IMR-90 (cell line): ENCODE measurements at regions not wholly inside any gene's neighbourhood (a gene's known extent, or its start where the extent isn't known, plus 50 kb on each side); places are given as distances from the start of the nearest gene placed in this dataset.

Experiments
- ATAC-seq: fragments of 200-7000 bp; cut with Tn5 transposase; 2 replicates; pipeline ENCODE4 v1.9.1; 2020; ENCODE audit warnings: low read depth, mild to moderate bottlenecking, moderate library complexity
- BruUV-seq: library from RNA; stranded (reverse); fragments of 400-500 nt; replicated peaks from 2 replicates; lab custom pipeline; 2021; lab: Mats Ljungman, UMichigan
- CTCF ChIA-PET: fragments of 300-600 bp; formaldehyde crosslinking; extraction: SDS; loops from one replicate; lab custom pipeline; 2021; ENCODE audit warnings: antibody characterized with exemption; lab: Yijun Ruan, JAX
- POLR2A ChIA-PET: fragments of 300-600 bp; sonication (Branson Sonifier 250); formaldehyde crosslinking; loops from one replicate; lab custom pipeline; 2022; ENCODE audit warnings: antibody characterized with exemption; ENCODE audit not compliant: unreplicated experiment; lab: Charles Lee
- DNase-seq: peaks from one replicate; pipeline ENCODE4 v3.0.0; 2013
- H2AFZ ChIP-seq: replicated peaks from 2 replicates; pipeline ENCODE3; 2013; ENCODE audit warnings: low read length, mild to moderate bottlenecking; ENCODE audit not compliant: poor library complexity
- H2AK5ac ChIP-seq: 2 replicates; pipeline ENCODE4 v1.6.1; 2013; ENCODE audit warnings: low read depth, low read length, inconsistent platforms
- H2AK9ac ChIP-seq: replicated peaks from 2 replicates; pipeline ENCODE3; 2013; ENCODE audit warnings: mild to moderate bottlenecking, low read depth, low read length, moderate library complexity; ENCODE audit not compliant: poor library complexity
- H2BK120ac ChIP-seq: 2 replicates; pipeline ENCODE4 v1.6.1; 2013; ENCODE audit warnings: low read depth, low read length, inconsistent platforms
- H2BK15ac ChIP-seq: 3 replicates; pipeline ENCODE4 v1.6.1; 2013; ENCODE audit warnings: low read depth, low read length, inconsistent platforms
- H2BK20ac ChIP-seq: 2 replicates; pipeline ENCODE4 v1.6.1; 2013; ENCODE audit warnings: low read depth, mild to moderate bottlenecking, inconsistent platforms, low read length, moderate library complexity
- H2BK5ac ChIP-seq: 2 replicates; pipeline ENCODE4 v1.6.1; 2013; ENCODE audit warnings: mild to moderate bottlenecking, low read depth, low read length, inconsistent platforms; ENCODE audit not compliant: poor library complexity, severe bottlenecking
- H3K14ac ChIP-seq: replicated peaks from 2 replicates; pipeline ENCODE4 v1.6.1; 2013; ENCODE audit warnings: low read depth, low read length, inconsistent platforms
- H3K18ac ChIP-seq: 2 replicates; pipeline ENCODE4 v1.6.1; 2013; ENCODE audit warnings: low read depth, low read length, control low read depth
- H3K23ac ChIP-seq: 2 replicates; pipeline ENCODE4 v1.6.1; 2013; ENCODE audit warnings: low read depth, low read length, inconsistent platforms
- H3K27ac ChIP-seq: 2 replicates; pipeline ENCODE4 v1.5.1; 2013; ENCODE audit warnings: mild to moderate bottlenecking, control low read depth, low read length; ENCODE audit not compliant: insufficient read depth
- H3K27me3 ChIP-seq: 2 replicates; pipeline ENCODE4 v1.6.1; 2013; ENCODE audit warnings: low read length; ENCODE audit not compliant: control insufficient read depth, insufficient read depth
- H3K36me3 ChIP-seq: 2 replicates; pipeline ENCODE4 v1.6.1; 2013; ENCODE audit warnings: low read length, mixed read lengths; ENCODE audit not compliant: control insufficient read depth, insufficient read depth
- H3K4ac ChIP-seq: 2 replicates; pipeline ENCODE4 v1.6.1; 2013; ENCODE audit warnings: low read depth, low read length, inconsistent platforms
- H3K4me1 ChIP-seq: 2 replicates; pipeline ENCODE4 v1.6.1; 2013; ENCODE audit warnings: low read length, mixed read lengths; ENCODE audit not compliant: control insufficient read depth, insufficient read depth
- H3K4me2 ChIP-seq: 2 replicates; pipeline ENCODE4 v1.6.1; 2013; ENCODE audit warnings: low read depth, mild to moderate bottlenecking, control low read depth, low read length, moderate library complexity
- H3K4me3 ChIP-seq: 2 replicates; pipeline ENCODE4 v1.5.1; 2013; ENCODE audit warnings: low read depth, mild to moderate bottlenecking, control low read depth, low read length, moderate library complexity; ENCODE audit not compliant: insufficient read depth
- H3K56ac ChIP-seq: 2 replicates; pipeline ENCODE4 v1.6.1; 2013; ENCODE audit warnings: low read length, inconsistent platforms; ENCODE audit not compliant: insufficient read depth; ENCODE audit errors: extremely low read depth
- H3K79me1 ChIP-seq, 2 experiments: 2 replicates each; pipeline ENCODE4 v1.6.1; 2013; ENCODE audit warnings: low read length in 2 of 2, inconsistent platforms in 1 of 2, low read depth in 1 of 2
- H3K9ac ChIP-seq: 2 replicates; pipeline ENCODE4 v1.6.1; 2013; ENCODE audit warnings: low read depth, low read length, control low read depth
- H3K9me1 ChIP-seq: 2 replicates; pipeline ENCODE4 v1.6.1; 2013; ENCODE audit warnings: low read length, inconsistent platforms; ENCODE audit not compliant: insufficient read depth
- H3K9me3 ChIP-seq: 2 replicates; pipeline ENCODE4 v1.6.1; 2013; ENCODE audit warnings: low read length; ENCODE audit not compliant: control insufficient read depth, insufficient read depth
- H4K20me1 ChIP-seq: 2 replicates; pipeline ENCODE4 v1.6.1; 2013; ENCODE audit warnings: low read length, inconsistent platforms; ENCODE audit not compliant: insufficient read depth
- H4K5ac ChIP-seq: 2 replicates; pipeline ENCODE4 v1.6.1; 2013; ENCODE audit warnings: mild to moderate bottlenecking, low read depth, low read length, control low read depth
- H4K8ac ChIP-seq, 2 experiments: 2 replicates each; pipeline ENCODE4 v1.6.1; 2013; ENCODE audit warnings: low read depth in 2 of 2, low read length in 2 of 2, control low read depth in 1 of 2, inconsistent platforms in 1 of 2
- H4K91ac ChIP-seq: 2 replicates; pipeline ENCODE4 v1.6.1; 2013; ENCODE audit warnings: low read depth, low read length, inconsistent platforms; ENCODE audit not compliant: insufficient read depth
- CEBPB ChIP-seq: IDR thresholded peaks from 2 replicates; pipeline ENCODE4 v1.6.1; 2012; ENCODE audit warnings: low read depth, low read length, improper control_type of control experiment
- CTCF ChIP-seq: conservative IDR thresholded peaks from 2 replicates; pipeline ENCODE4 v1.5.1; 2012; ENCODE audit warnings: mild to moderate bottlenecking, low read depth, low read length, improper control_type of control experiment
- ELK1 ChIP-seq: fragments of 150-350 bp; IDR thresholded peaks from 2 replicates; pipeline ENCODE4 v1.6.1; 2016; ENCODE audit warnings: low read depth, mild to moderate bottlenecking, low read length, moderate library complexity, borderline replicate concordance
- FOS ChIP-seq: fragments of 150-350 bp; IDR thresholded peaks from 2 replicates; pipeline ENCODE4 v1.6.1; 2016; ENCODE audit warnings: low read depth, low read length
- MAFK ChIP-seq: IDR thresholded peaks from 2 replicates; pipeline ENCODE4 v1.6.1; 2012; ENCODE audit warnings: low read depth, low read length, improper control_type of control experiment
- MAZ ChIP-seq: IDR thresholded peaks from 2 replicates; pipeline ENCODE4 v1.6.1; 2012; ENCODE audit warnings: low read depth, mild to moderate bottlenecking, low read length, improper control_type of control experiment, moderate library complexity, borderline replicate concordance
- MXI1 ChIP-seq: IDR thresholded peaks from 2 replicates; pipeline ENCODE4 v1.6.1; 2012; ENCODE audit warnings: low read depth, mild to moderate bottlenecking, low read length, moderate library complexity, borderline replicate concordance
- NFE2L2 ChIP-seq: fragments of 150-350 bp; IDR thresholded peaks from 2 replicates; pipeline ENCODE4 v1.6.1; 2016; ENCODE audit warnings: low read depth, mild to moderate bottlenecking, low read length
- RAD21 ChIP-seq: IDR thresholded peaks from 2 replicates; pipeline ENCODE4 v1.6.1; 2012; ENCODE audit warnings: low read length, improper control_type of control experiment
- RCOR1 ChIP-seq: IDR thresholded peaks from 2 replicates; pipeline ENCODE4 v1.6.1; 2012; ENCODE audit warnings: mild to moderate bottlenecking, low read length, improper control_type of control experiment; ENCODE audit not compliant: insufficient replicate concordance
- RFX5 ChIP-seq: IDR thresholded peaks from 2 replicates; pipeline ENCODE4 v1.8.0; 2012; ENCODE audit warnings: low read depth, mild to moderate bottlenecking, low read length, moderate library complexity
- USF2 ChIP-seq: fragments of 150-350 bp; IDR thresholded peaks from 2 replicates; pipeline ENCODE4 v1.6.1; 2017; ENCODE audit warnings: mild to moderate bottlenecking, antibody characterized with exemption, low read length, low read depth
- WGBS, 2 experiments: methylation state at CpG; one replicate each; pipeline versions ENCODE4 v1.1.5 to v1.1.7; 2013; ENCODE audit warnings: missing lambda C conversion rate in 2 of 2; ENCODE audit not compliant: insufficient read length in 1 of 2; ENCODE audit errors: extremely low coverage in 2 of 2; 5-methylcytosine and 5-hydroxymethylcytosine counted together
- dilution Hi-C: fragments of 300-500 bp; cut with HindIII; formaldehyde crosslinking; loops from one replicate; pipeline ENCODE4 v1.14.3; 2018; ENCODE audit warnings: low sequenced_read_pairs; ENCODE audit not compliant: unreplicated experiment
- in situ Hi-C: fragments of 300-500 bp; cut with MboI; formaldehyde crosslinking; loops from 3 replicates; pipeline ENCODE4 v1.14.3; 2019; ENCODE audit warnings: low sequenced_read_pairs, inconsistent platforms, mixed read lengths
- intact Hi-C: fragments of 100-400 bp; cut with micrococcal nuclease; formaldehyde crosslinking; loops from 2 replicates; pipeline ENCODE4 v1.10.0; 2022

GRCh38 chr20:55471052-55472006 lies 534.0 kb downstream of the CBLN4 start:
- H3K4me1 ChIP-seq = no peaks in the 10 kb centered on the region
- no peak overlapping the region for H2AFZ ChIP-seq
- TF ChIP-seq MAFK (no peak), RCOR1 (no peak), NFE2L2 (no peak), RFX5 (no peak), USF2 (no peak), FOS (no peak), ELK1 (no peak), MXI1 (no peak), MAZ (no peak), RAD21 (no peak), CEBPB (no peak), CTCF (no peak)
- H3K23ac ChIP-seq = no peak overlapping the region
- no peak overlapping the region for H4K8ac ChIP-seq
- no peak overlapping the region for H3K18ac ChIP-seq
- CTCF ChIA-PET = interaction anchor here (0.6 kb wide), 1 partner anchor 16 kb away, joined by 11 read pairs; no protein-coding TSS in a partner anchor
- H3K79me1 ChIP-seq = no peaks in the 10 kb centered on the region
- H3K56ac ChIP-seq = no peak overlapping the region
- no peak overlapping the region for H2BK15ac ChIP-seq
- H3K9me1 ChIP-seq = no peaks in the 10 kb centered on the region
- H2AK9ac ChIP-seq = no peak overlapping the region
- H4K20me1 ChIP-seq = no peaks in the 10 kb centered on the region
- H3K4me3 ChIP-seq = no peak overlapping the region
- H2BK120ac ChIP-seq = no peak overlapping the region
- DNase-seq (no peak), ATAC-seq (no peak)
- in situ Hi-C loops (no loop called here), intact Hi-C loops (no loop called here), dilution Hi-C loops (no loop called here)
- BruUV-seq = no TSS peak
- no peak overlapping the region for H3K9ac ChIP-seq
- WGBS, 2 experiments = 20% methylated on average over 1 of the region's 7 CpGs; no CpG with 5 or more reads in 1 of the 2 experiments
- no peak overlapping the region for H3K27ac ChIP-seq
- H3K36me3 ChIP-seq = no peaks in the 10 kb centered on the region
- POLR2A ChIA-PET = no interaction called here
- H4K91ac ChIP-seq = no peak overlapping the region
- H3K27me3 ChIP-seq = no peaks in the 10 kb centered on the region
- no peak overlapping the region for H2BK5ac ChIP-seq
- no peak overlapping the region for H4K5ac ChIP-seq
- H2AK5ac ChIP-seq = no peak overlapping the region
- H3K4ac ChIP-seq = no peak overlapping the region
- no peak overlapping the region for H2BK20ac ChIP-seq
- no peak overlapping the region for H3K4me2 ChIP-seq
- H3K14ac ChIP-seq = no peak overlapping the region
- H3K9me3 ChIP-seq = peaks cover 12% of the 10 kb centered on the region
